BE2C (cell line): ENCODE measurements at regions not wholly inside any gene's neighbourhood (a gene's known extent, or its start where the extent isn't known, plus 50 kb on each side); places are given as distances from the start of the nearest gene placed in this dataset.
"Not testable (repeated sequence)": the region's sequence is repeated elsewhere in the genome, so short reads cannot be mapped to it uniquely, and the experiment has no call there.

Source experiments
- DNase-seq: peaks from one replicate; pipeline ENCODE4 v3.0.0-alpha.2; 2020
- H3K27me3 ChIP-seq: fragments of 250-450 bp; sonication (Bioruptor Pico); 2 replicates; pipeline ENCODE4 v1.5.1; 2020; ENCODE audit warnings: mild to moderate bottlenecking
- H3K36me3 ChIP-seq: fragments of 250-450 bp; sonication (Bioruptor Pico); 2 replicates; pipeline ENCODE4 v1.5.1; 2020; ENCODE audit warnings: mild to moderate bottlenecking
- H3K4me1 ChIP-seq: fragments of 250-450 bp; sonication (Bioruptor Pico); 2 replicates; pipeline ENCODE4 v1.5.1; 2020
- H3K4me3 ChIP-seq: 2 replicates; pipeline ENCODE4 v1.5.1; 2011; ENCODE audit warnings: low read depth, low read length
- H3K9me3 ChIP-seq: fragments of 250-450 bp; sonication (Bioruptor Pico); 2 replicates; pipeline ENCODE4 v1.5.1; 2020
- CTCF ChIP-seq: IDR thresholded peaks from 2 replicates; pipeline ENCODE4 v1.5.1; 2012; ENCODE audit warnings: mild to moderate bottlenecking, low read depth, low read length

GRCh38 chr21:18000981-18001686 is 182.0 kb upstream of the C21orf91 start:
- TF ChIP-seq CTCF, result no peak
- no peak for DNase-seq
- no peaks in the 10 kb centered on the region for H3K9me3 ChIP-seq
- no peak overlapping the region for H3K4me3 ChIP-seq
- H3K36me3 ChIP-seq, result no peaks in the 10 kb centered on the region
- peaks cover 4% of the 10 kb centered on the region; the same call in 1 of the 2 replicates for H3K4me1 ChIP-seq
- no peaks in the 10 kb centered on the region for H3K27me3 ChIP-seq

- not testable (repeated sequence) for H3K4me3 ChIP-seq, H3K27me3 ChIP-seq, H3K9me3 ChIP-seq, DNase-seq, H3K4me1 ChIP-seq, H3K36me3 ChIP-seq
Observed at GRCh38 chr21:17998599-17998998, 179.4 kb upstream of the C21orf91 start.

GRCh38 chr21:17989780-17990179 is 170.6 kb upstream of the C21orf91 start:
- no peak overlapping the region for H3K4me3 ChIP-seq
- H3K4me1 ChIP-seq, result no peaks in the 10 kb centered on the region
- no peak for TF ChIP-seq CTCF
- no peak for DNase-seq
- no peaks in the 10 kb centered on the region for H3K36me3 ChIP-seq
- H3K9me3 ChIP-seq, result no peaks in the 10 kb centered on the region
- no peaks in the 10 kb centered on the region for H3K27me3 ChIP-seq

GRCh38 chr21:17988102-17988437 is 168.9 kb upstream of the C21orf91 start:
- DNase-seq, result no peak
- H3K4me3 ChIP-seq, result no peak overlapping the region
- H3K4me1 ChIP-seq, result no peaks in the 10 kb centered on the region
- H3K9me3 ChIP-seq, result no peaks in the 10 kb centered on the region
- no peaks in the 10 kb centered on the region for H3K36me3 ChIP-seq
- TF ChIP-seq CTCF, result no peak
- H3K27me3 ChIP-seq, result no peaks in the 10 kb centered on the region

GRCh38 chr21:17987382-17988101 is 168.4 kb upstream of the C21orf91 start:
- no peak overlapping the region for H3K4me3 ChIP-seq
- no peaks in the 10 kb centered on the region for H3K4me1 ChIP-seq
- no peak for DNase-seq
- H3K9me3 ChIP-seq, result no peaks in the 10 kb centered on the region
- no peaks in the 10 kb centered on the region for H3K36me3 ChIP-seq
- no peaks in the 10 kb centered on the region for H3K27me3 ChIP-seq
- TF ChIP-seq CTCF, result no peak

GRCh38 chr21:17981060-17981740 is 162.0 kb upstream of the C21orf91 start:
- no peaks in the 10 kb centered on the region for H3K9me3 ChIP-seq
- DNase-seq, result no peak
- no peak overlapping the region for H3K4me3 ChIP-seq
- no peak for TF ChIP-seq CTCF
- no peaks in the 10 kb centered on the region for H3K36me3 ChIP-seq
- H3K4me1 ChIP-seq, result no peaks in the 10 kb centered on the region
- no peaks in the 10 kb centered on the region for H3K27me3 ChIP-seq
